Lower leg skin (tissue), 3 donors: ENCODE measurements at regions not wholly inside any gene's neighbourhood (a gene's known extent, or its start where the extent isn't known, plus 50 kb on each side); places are given as distances from the start of the nearest gene placed in this dataset.
"Not testable (repeated sequence)": the region's sequence is repeated elsewhere in the genome, so short reads cannot be mapped to it uniquely, and the experiment has no call there.

Experiments
- POLR2A ChIP-seq, 2 donors: fragments of 450-650 bp; IDR thresholded peaks; one replicate each; pipeline ENCODE4 v1.6.1; 2016 to 2017; ENCODE audit warnings: antibody characterized with exemption in 2 of 2, mild to moderate bottlenecking in 1 of 2, moderate library complexity in 1 of 2
- TF ChIP-seq, protein P1 (sequence below), 3 donors: fragments of 450-650 bp; IDR thresholded peaks; one replicate each; pipeline ENCODE4 v1.5.1; 2016; ENCODE audit warnings: antibody characterized with exemption in 3 of 3, mild to moderate bottlenecking in 3 of 3, moderate library complexity in 2 of 3

DNA sequence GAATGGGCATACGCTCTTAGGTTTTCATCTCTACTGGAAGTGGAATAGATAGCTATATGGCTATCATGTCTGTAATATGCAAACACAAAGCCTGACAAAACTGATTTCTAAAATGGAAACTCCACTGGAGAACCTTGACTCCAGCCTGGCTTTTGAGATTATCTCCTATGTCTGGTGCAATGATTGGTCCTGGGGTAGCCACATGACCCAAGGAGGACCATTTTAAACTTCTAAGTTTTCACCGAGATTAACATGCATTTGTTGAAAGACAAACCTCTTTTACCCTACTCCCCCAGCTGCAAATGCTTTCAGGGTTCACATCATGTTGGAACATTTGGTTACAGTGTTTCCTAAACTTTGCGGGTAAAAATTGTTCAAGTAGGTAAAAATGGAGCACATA lies 124.6 kb downstream of the CCDC74A start:
- TF ChIP-seq, protein P1, sequence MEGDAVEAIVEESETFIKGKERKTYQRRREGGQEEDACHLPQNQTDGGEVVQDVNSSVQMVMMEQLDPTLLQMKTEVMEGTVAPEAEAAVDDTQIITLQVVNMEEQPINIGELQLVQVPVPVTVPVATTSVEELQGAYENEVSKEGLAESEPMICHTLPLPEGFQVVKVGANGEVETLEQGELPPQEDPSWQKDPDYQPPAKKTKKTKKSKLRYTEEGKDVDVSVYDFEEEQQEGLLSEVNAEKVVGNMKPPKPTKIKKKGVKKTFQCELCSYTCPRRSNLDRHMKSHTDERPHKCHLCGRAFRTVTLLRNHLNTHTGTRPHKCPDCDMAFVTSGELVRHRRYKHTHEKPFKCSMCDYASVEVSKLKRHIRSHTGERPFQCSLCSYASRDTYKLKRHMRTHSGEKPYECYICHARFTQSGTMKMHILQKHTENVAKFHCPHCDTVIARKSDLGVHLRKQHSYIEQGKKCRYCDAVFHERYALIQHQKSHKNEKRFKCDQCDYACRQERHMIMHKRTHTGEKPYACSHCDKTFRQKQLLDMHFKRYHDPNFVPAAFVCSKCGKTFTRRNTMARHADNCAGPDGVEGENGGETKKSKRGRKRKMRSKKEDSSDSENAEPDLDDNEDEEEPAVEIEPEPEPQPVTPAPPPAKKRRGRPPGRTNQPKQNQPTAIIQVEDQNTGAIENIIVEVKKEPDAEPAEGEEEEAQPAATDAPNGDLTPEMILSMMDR (IDR thresholded peaks at IDR 0.05): not testable (repeated sequence)
- not testable (repeated sequence) for TF ChIP-seq POLR2A (IDR thresholded peaks at IDR 0.05)
